NCI-H1417 (cell line): ENCODE measurements at regions not wholly inside any gene's neighbourhood (a gene's known extent, or its start where the extent isn't known, plus 50 kb on each side); places are given as distances from the start of the nearest gene placed in this dataset.

Experiments
- DNase-seq, 3 experiments: peaks; one replicate each; lab custom pipeline; 2025; lab: John Stamatoyannopoulos, UW

- DNase-seq = no peak
Observed at GRCh38 chr9:118734696-118735095, 634.5 kb downstream of the BRINP1 start.

- DNase-seq = no peak
Observed at GRCh38 chr9:118736406-118736805, 632.8 kb downstream of the BRINP1 start.

GRCh38 chr9:118751077-118751847 lies 618.0 kb downstream of the BRINP1 start:
- DNase-seq = no peak

- no peak for DNase-seq
Observed at GRCh38 chr9:118751848-118752223, 617.4 kb downstream of the BRINP1 start.

- no peak for DNase-seq
Observed at GRCh38 chr9:118761016-118761790, 608.0 kb downstream of the BRINP1 start.

GRCh38 chr9:118767571-118767970 lies 601.7 kb downstream of the BRINP1 start:
- DNase-seq = no peak

- peak in 1 of 3 experiments; percentile 35 for DNase-seq
Observed at GRCh38 chr9:118782790-118783463, 586.3 kb downstream of the BRINP1 start.

- no peak for DNase-seq
Observed at GRCh38 chr9:118784033-118784432, 585.2 kb downstream of the BRINP1 start.

- DNase-seq = peak in 2 of 3 experiments; percentile 28 to 71
Observed at GRCh38 chr9:118785456-118785855, 583.8 kb downstream of the BRINP1 start.

- DNase-seq = no peak
Observed at GRCh38 chr9:118786877-118787276, 582.4 kb downstream of the BRINP1 start.

GRCh38 chr9:118809160-118809625 lies 560.0 kb downstream of the BRINP1 start:
- no peak for DNase-seq

- DNase-seq = peak in 1 of 3 experiments; percentile 46
Observed at GRCh38 chr9:118829334-118829733, 539.9 kb downstream of the BRINP1 start.

- DNase-seq = no peak
Observed at GRCh38 chr9:118832371-118832770, 536.9 kb downstream of the BRINP1 start.

GRCh38 chr9:118836891-118837290 lies 532.3 kb downstream of the BRINP1 start:
- no peak for DNase-seq

- DNase-seq = no peak
Observed at GRCh38 chr9:118871531-118871930, 497.7 kb downstream of the BRINP1 start.

- DNase-seq = no peak
Observed at GRCh38 chr9:118882684-118883083, 486.6 kb downstream of the BRINP1 start.

- DNase-seq = no peak
Observed at GRCh38 chr9:118883411-118883810, 485.8 kb downstream of the BRINP1 start.

- DNase-seq = no peak
Observed at GRCh38 chr9:118891213-118891612, 478.0 kb downstream of the BRINP1 start.

- peak; percentile 58 to 85 (median 63) for DNase-seq
Observed at GRCh38 chr9:118896324-118897000, 472.8 kb downstream of the BRINP1 start.

- DNase-seq = no peak
Observed at GRCh38 chr9:118918180-118918579, 451.1 kb downstream of the BRINP1 start.

- DNase-seq = peak in 2 of 3 experiments; percentile 10 to 52
Observed at GRCh38 chr9:118928722-118929121, 440.5 kb downstream of the BRINP1 start.

GRCh38 chr9:118929287-118929686 lies 439.9 kb downstream of the BRINP1 start:
- no peak for DNase-seq
